Choroid plexus epithelial cell (primary cell): ENCODE measurements at regions not wholly inside any gene's neighbourhood (a gene's known extent, or its start where the extent isn't known, plus 50 kb on each side); places are given as distances from the start of the nearest gene placed in this dataset.
A peak's percentile ranks its signal among the peaks of the same experiment; 100 is the strongest.
"Not testable (repeated sequence)": the region's sequence is repeated elsewhere in the genome, so short reads cannot be mapped to it uniquely, and the experiment has no call there.

Experiments used
- DNase-seq: peaks from one replicate; pipeline ENCODE4 v3.0.0-alpha.2; 2010; ENCODE audit warnings: low read depth
- H3K4me3 ChIP-seq: 2 replicates; pipeline ENCODE4 v1.5.1; 2011; ENCODE audit warnings: low read depth, mild to moderate bottlenecking, control low read depth, low read length, moderate library complexity
- TF ChIP-seq, protein P1 (sequence below): conservative IDR thresholded peaks from 2 replicates; pipeline ENCODE4 v1.5.1; 2011; ENCODE audit warnings: low read depth, mild to moderate bottlenecking, control low read depth, inconsistent platforms, low read length, moderate library complexity

- no peak overlapping the region for H3K4me3 ChIP-seq
- no peak for DNase-seq
- TF ChIP-seq, protein P1, sequence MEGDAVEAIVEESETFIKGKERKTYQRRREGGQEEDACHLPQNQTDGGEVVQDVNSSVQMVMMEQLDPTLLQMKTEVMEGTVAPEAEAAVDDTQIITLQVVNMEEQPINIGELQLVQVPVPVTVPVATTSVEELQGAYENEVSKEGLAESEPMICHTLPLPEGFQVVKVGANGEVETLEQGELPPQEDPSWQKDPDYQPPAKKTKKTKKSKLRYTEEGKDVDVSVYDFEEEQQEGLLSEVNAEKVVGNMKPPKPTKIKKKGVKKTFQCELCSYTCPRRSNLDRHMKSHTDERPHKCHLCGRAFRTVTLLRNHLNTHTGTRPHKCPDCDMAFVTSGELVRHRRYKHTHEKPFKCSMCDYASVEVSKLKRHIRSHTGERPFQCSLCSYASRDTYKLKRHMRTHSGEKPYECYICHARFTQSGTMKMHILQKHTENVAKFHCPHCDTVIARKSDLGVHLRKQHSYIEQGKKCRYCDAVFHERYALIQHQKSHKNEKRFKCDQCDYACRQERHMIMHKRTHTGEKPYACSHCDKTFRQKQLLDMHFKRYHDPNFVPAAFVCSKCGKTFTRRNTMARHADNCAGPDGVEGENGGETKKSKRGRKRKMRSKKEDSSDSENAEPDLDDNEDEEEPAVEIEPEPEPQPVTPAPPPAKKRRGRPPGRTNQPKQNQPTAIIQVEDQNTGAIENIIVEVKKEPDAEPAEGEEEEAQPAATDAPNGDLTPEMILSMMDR = no peak
Observed at GRCh38 chr3:24566927-24567326, 72.3 kb upstream of the THRB start.

DNA sequence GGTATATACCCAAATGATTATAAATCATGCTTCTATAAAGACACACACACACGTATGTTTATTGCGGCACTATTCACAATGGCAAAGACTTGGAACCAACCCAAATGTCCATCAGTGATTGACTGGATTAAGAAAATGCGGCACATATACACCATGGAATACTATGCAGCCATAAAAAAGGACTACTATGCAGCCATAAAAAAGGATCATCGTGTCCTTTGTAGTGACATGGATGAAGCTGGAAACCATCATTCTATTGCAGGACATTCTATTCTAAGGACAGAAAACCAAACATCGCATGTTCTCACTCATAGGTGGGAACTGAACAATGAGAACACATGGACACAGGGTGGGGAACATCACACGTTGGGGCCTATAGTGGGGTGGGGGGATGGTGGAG lies 77.8 kb upstream of the THRB start:
- not testable (repeated sequence) for H3K4me3 ChIP-seq, DNase-seq

DNA sequence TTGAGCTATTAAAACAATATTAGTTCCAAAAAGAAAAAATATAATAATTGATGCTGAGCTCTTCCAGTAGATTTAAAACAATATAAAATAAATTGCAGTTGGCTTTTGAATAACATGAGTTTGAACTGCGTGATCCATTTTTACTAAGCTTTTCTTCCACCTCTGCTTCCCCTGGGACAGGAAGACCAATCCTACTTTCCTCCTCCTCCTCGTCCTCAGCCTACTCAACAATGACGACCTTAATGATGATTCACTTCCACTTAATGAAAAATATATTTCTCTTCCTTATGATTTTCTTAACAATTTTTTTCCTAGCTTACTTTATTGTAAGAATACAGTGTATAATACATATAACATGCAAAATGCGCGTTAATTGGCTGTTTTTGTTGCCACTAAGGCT lies 78.9 kb upstream of the THRB start:
- DNase-seq = no peak
- TF ChIP-seq, protein P1 = no peak
- no peak overlapping the region for H3K4me3 ChIP-seq

- DNase-seq = no peak
- H3K4me3 ChIP-seq = no peak overlapping the region
- TF ChIP-seq, protein P1 = no peak
Observed at GRCh38 chr3:24578324-24578723, 83.7 kb upstream of the THRB start.

DNA sequence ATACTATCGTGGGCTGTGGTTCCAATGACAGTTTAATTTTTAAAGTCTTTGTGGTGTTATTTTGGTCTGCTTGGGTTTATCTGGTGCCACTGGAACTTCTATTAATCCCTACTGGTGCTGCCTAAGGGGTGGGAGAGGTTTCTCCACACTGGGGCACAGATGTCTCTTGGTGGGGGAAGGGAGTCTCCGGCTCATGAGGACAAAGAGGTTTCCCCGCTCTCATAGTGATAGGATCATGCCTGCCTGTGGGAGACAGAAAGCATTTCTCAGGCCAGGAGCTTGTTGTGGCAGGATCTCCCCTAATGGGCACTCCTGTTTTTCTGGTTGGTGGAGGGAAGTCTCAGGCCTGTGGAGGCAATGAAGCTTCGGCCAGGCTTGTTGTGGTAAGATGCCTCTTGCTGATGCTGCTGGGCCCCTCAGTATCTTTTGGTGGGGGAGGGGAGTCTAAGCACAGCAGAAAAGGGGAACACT lies 84.3 kb upstream of the THRB start:
- no peak overlapping the region for H3K4me3 ChIP-seq
- TF ChIP-seq, protein P1 = no peak
- no peak for DNase-seq

GRCh38 chr3:24582431-24583403 lies 88.1 kb upstream of the THRB start:
- TF ChIP-seq, protein P1 = peak; percentile 65
- H3K4me3 ChIP-seq = no peak overlapping the region
- peak; percentile 52 for DNase-seq

DNA sequence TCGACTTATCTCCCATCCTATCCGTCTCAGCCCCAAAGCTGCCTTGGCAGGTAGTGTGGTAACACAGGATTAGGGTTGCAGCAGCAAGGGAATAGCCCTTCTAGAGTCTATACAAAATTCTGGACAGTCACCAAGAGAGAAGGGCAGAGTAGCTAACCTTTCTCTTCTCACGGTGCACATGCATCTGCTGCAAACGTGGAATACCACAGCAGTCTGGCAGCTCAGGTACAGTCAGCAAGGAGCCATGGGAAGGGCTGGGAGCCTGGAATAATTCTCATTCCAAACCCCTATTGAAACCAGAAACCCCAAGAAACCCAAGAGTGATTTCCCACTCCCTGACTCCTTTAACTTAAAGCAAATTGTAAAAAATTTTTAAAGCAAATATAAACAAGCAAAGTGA lies 92.3 kb upstream of the THRB start:
- TF ChIP-seq, protein P1 = no peak
- DNase-seq = no peak
- H3K4me3 ChIP-seq = no peak overlapping the region
